Immature natural killer cell (primary cell): ENCODE measurements at regions not wholly inside any gene's neighbourhood (a gene's known extent, or its start where the extent isn't known, plus 50 kb on each side); places are given as distances from the start of the nearest gene placed in this dataset.
"Not testable (repeated sequence)": the region's sequence is repeated elsewhere in the genome, so short reads cannot be mapped to it uniquely, and the experiment has no call there.

ENCODE experiments used
- DNase-seq, 3 donors: peaks; one replicate each; pipeline ENCODE4 v3.0.0; 2022; ENCODE audit warnings: mixed read lengths in 1 of 3
- H3K27ac Mint-ChIP-seq, 6 donors: one replicate each; pipeline ENCODE4 v1.8.0; 2020; ENCODE audit warnings: mixed read lengths in 6 of 6, mild to moderate bottlenecking in 5 of 6, inconsistent platforms in 4 of 6, moderate library complexity in 3 of 6
- H3K27me3 Mint-ChIP-seq, 3 donors: one replicate each; pipeline ENCODE4 v1.8.0; 2020 to 2021; ENCODE audit warnings: low read depth in 3 of 3, mild to moderate bottlenecking in 3 of 3, mixed read lengths in 3 of 3, moderate library complexity in 3 of 3, inconsistent platforms in 1 of 3
- H3K36me3 Mint-ChIP-seq, 3 donors: one replicate each; pipeline ENCODE4 v1.8.0; 2020; ENCODE audit warnings: mixed read lengths in 3 of 3, inconsistent platforms in 2 of 3, mild to moderate bottlenecking in 2 of 3
- H3K4me1 Mint-ChIP-seq, 2 donors: one replicate each; pipeline ENCODE4 v1.8.0; 2020; ENCODE audit warnings: inconsistent platforms in 2 of 2, mild to moderate bottlenecking in 2 of 2, mixed read lengths in 2 of 2, moderate library complexity in 1 of 2
- H3K4me3 Mint-ChIP-seq, 5 donors: one replicate each; pipeline ENCODE4 v1.8.0; 2020; ENCODE audit warnings: mild to moderate bottlenecking in 5 of 5, mixed read lengths in 5 of 5, inconsistent platforms in 3 of 5, moderate library complexity in 3 of 5
- H3K9me3 Mint-ChIP-seq, 6 donors: one replicate each; pipeline ENCODE4 v1.8.0; 2020; ENCODE audit warnings: mild to moderate bottlenecking in 6 of 6, mixed read lengths in 6 of 6, inconsistent platforms in 4 of 6, moderate library complexity in 3 of 6

GRCh38 chr14:41476526-41476925 is 130.2 kb upstream of the LRFN5 start:
- Mint-ChIP-seq H3K4me3 (no peak overlapping the region), H3K9me3 (peaks cover 4 to 30% (median 13%) of the 10 kb centered on the region in 6 donors), H3K27ac (no peak overlapping the region), H3K36me3 (no peaks in the 10 kb centered on the region), H3K27me3 (no peaks in the 10 kb centered on the region), H3K4me1 (no peaks in the 10 kb centered on the region)
- DNase-seq = no peak

DNA sequence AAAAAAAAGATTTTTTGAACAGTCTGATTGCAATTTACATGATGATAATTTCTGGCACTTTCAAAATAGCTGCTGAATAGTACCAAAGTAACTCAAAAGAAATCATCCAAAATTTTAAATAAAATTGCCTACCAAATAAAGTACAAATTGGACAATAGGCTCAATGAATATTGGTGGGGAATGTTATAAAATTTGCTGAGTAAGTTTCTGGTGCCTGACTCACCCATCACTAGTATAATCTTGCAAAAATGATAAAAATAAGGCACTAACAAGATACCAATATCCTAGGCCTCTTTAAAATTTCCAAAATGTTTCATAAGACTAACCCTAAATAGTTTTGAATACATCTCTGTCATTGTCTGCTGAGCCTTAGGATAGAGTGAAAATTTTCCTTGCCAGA is 145.3 kb upstream of the LRFN5 start:
- Mint-ChIP-seq H3K27ac (no peak overlapping the region), H3K9me3 (peaks cover under 1 to 30% (median 7%) of the 10 kb centered on the region in 6 donors), H3K4me1 (no peaks in the 10 kb centered on the region), H3K4me3 (no peak overlapping the region), H3K27me3 (peaks cover 0 to 2% (median 0%) of the 10 kb centered on the region in 3 donors), H3K36me3 (no peaks in the 10 kb centered on the region)
- DNase-seq = no peak

GRCh38 chr14:41457393-41457792 is 149.3 kb upstream of the LRFN5 start:
- no peak for DNase-seq
- H3K27me3 Mint-ChIP-seq = peaks cover 0 to 2% (median 2%) of the 10 kb centered on the region in 3 donors
- H3K27ac Mint-ChIP-seq = no peak overlapping the region
- H3K4me1 Mint-ChIP-seq = no peaks in the 10 kb centered on the region
- peaks cover 3 to 28% (median 9%) of the 10 kb centered on the region in 6 donors for H3K9me3 Mint-ChIP-seq
- no peak overlapping the region for H3K4me3 Mint-ChIP-seq
- H3K36me3 Mint-ChIP-seq = no peaks in the 10 kb centered on the region

DNA sequence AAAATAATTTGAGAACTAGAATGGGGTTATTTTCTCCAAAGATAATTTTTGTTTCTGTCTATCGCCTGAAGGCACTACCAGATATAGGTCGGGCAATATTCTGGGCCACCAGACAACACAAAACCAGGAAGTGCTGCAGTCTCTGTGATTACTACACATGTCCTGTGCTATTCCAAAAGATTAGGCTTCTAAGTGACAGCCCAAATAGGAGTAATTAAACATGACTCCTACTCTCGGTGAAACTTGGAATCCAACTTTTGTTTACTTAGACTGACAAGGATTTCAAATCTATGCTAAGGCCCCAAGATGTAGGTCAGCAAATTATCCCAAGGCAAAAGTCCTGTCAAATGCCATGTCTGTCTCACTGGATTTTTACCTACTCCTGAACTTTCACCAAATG is 157.6 kb upstream of the LRFN5 start:
- H3K4me1 Mint-ChIP-seq = no peaks in the 10 kb centered on the region
- H3K27ac Mint-ChIP-seq = no peak overlapping the region

GRCh38 chr14:41446008-41446407 is 160.7 kb upstream of the LRFN5 start:
- Mint-ChIP-seq H3K27ac (no peak overlapping the region), H3K27me3 (no peaks in the 10 kb centered on the region), H3K4me3 (no peak overlapping the region), H3K36me3 (no peaks in the 10 kb centered on the region), H3K4me1 (no peaks in the 10 kb centered on the region), H3K9me3 (peaks cover 0 to 21% (median 8%) of the 10 kb centered on the region in 6 donors)
- no peak for DNase-seq

More for the DNA sequence above, 157.6 kb upstream of the LRFN5 start:
- Mint-ChIP-seq H3K9me3 (peaks cover 4 to 20% (median 10%) of the 10 kb centered on the region in 6 donors), H3K4me3 (no peak overlapping the region), H3K36me3 (no peaks in the 10 kb centered on the region), H3K27me3 (no peaks in the 10 kb centered on the region)
- DNase-seq = no peak

DNA sequence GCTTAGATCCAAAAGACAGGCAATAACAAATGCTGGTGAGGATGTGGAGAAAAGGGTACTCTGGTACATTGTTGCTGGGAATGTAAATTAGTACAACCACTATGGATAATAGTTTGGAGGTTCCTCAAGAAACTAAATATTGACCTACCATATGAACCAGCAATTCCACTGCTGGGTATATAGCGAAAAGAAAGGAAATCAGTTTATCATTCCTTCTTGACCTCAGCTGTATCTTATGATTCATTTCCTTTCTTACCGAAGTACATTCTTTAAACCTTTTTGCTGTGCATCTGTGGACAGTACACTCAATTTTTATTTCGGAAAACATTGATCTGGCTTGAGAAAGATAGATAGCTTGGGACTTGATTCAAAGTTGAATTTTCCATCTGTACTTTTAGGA is 183.2 kb upstream of the LRFN5 start:
- DNase-seq = no peak
- H3K36me3 Mint-ChIP-seq = no peaks in the 10 kb centered on the region
- H3K9me3 Mint-ChIP-seq = peaks cover 6 to 25% (median 14%) of the 10 kb centered on the region in 6 donors
- no peaks in the 10 kb centered on the region for H3K4me1 Mint-ChIP-seq
- no peaks in the 10 kb centered on the region for H3K27me3 Mint-ChIP-seq
- no peak overlapping the region for H3K4me3 Mint-ChIP-seq
- no peak overlapping the region for H3K27ac Mint-ChIP-seq

- DNase-seq, H3K36me3 Mint-ChIP-seq, H3K4me3 Mint-ChIP-seq, H3K27ac Mint-ChIP-seq, H3K4me1 Mint-ChIP-seq, H3K27me3 Mint-ChIP-seq: not testable (repeated sequence)
- H3K9me3 Mint-ChIP-seq = peaks cover 3 to 19% (median 11%) of the 10 kb centered on the region in 6 donors
Measured at GRCh38 chr14:41421308-41421707, 185.4 kb upstream of the LRFN5 start.

GRCh38 chr14:41419709-41420108 is 187.0 kb upstream of the LRFN5 start:
- DNase-seq = no peak
- Mint-ChIP-seq H3K27me3 (no peaks in the 10 kb centered on the region), H3K27ac (no peak overlapping the region), H3K4me3 (no peak overlapping the region), H3K4me1 (no peaks in the 10 kb centered on the region), H3K9me3 (peaks cover 1 to 23% (median 12%) of the 10 kb centered on the region in 6 donors), H3K36me3 (no peaks in the 10 kb centered on the region)

DNA sequence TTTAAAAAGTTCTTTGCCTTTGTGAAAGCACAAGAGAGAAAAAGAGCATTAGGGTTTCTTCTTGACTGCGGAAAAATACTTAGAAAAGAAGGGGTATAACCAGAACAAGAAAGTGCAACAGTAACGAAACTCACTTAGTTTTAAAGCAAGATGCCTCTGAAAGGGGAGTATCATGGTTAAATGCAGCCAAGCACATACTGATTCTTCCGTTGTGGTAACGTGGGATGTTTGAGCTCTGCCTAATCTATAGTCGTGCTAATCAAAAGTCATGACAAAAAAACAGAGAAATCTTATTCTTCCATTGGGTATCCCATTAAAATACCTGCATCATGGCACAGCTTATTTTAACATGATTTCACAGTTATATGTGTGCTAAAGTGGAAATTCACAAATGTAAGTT is 187.8 kb upstream of the LRFN5 start:
- Mint-ChIP-seq H3K4me3 (no peak overlapping the region), H3K9me3 (peaks cover 1 to 26% (median 12%) of the 10 kb centered on the region in 6 donors), H3K4me1 (no peaks in the 10 kb centered on the region), H3K27ac (no peak overlapping the region), H3K27me3 (no peaks in the 10 kb centered on the region), H3K36me3 (no peaks in the 10 kb centered on the region)
- no peak for DNase-seq

- DNase-seq = no peak
- Mint-ChIP-seq H3K9me3 (peaks cover 4 to 41% (median 13%) of the 10 kb centered on the region in 6 donors), H3K27me3 (peaks cover 0 to 2% (median 0%) of the 10 kb centered on the region in 3 donors), H3K27ac (no peak overlapping the region), H3K4me1 (no peaks in the 10 kb centered on the region), H3K36me3 (no peaks in the 10 kb centered on the region), H3K4me3 (no peak overlapping the region)
Measured at GRCh38 chr14:41409806-41410205, 196.9 kb upstream of the LRFN5 start.

- Mint-ChIP-seq H3K36me3 (no peaks in the 10 kb centered on the region), H3K9me3 (peaks cover 7 to 17% (median 10%) of the 10 kb centered on the region in 6 donors)
Measured at GRCh38 chr14:41404126-41404525, 202.6 kb upstream of the LRFN5 start.

DNA sequence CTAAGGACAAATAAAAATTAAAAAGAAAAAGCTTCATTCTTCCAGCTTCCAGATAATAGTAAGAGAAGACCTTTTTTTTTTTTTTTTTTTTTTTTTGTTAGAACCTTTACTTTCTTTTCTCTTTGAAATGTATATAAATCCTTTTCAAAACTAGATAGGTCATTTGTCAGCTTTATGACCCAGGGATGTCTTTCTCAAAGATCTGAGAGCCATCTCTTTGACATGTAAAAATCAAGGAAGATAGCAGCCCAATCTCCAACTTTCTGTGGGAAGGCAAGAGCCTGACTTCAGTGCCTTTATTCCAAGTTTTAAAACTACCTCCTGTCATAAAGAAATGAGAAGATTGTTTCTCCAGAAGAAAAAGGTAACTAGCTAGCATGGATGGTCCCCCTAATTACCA is 203.3 kb upstream of the LRFN5 start:
- Mint-ChIP-seq H3K36me3 (no peaks in the 10 kb centered on the region), H3K27me3 (peaks cover 0 to 2% (median 0%) of the 10 kb centered on the region in 3 donors), H3K9me3 (peaks cover 7 to 17% (median 13%) of the 10 kb centered on the region in 6 donors), H3K4me1 (no peaks in the 10 kb centered on the region), H3K27ac (no peak overlapping the region), H3K4me3 (no peak overlapping the region)
- DNase-seq = no peak

More at GRCh38 chr14:41404126-41404525, 202.6 kb upstream of the LRFN5 start:
- no peaks in the 10 kb centered on the region for H3K4me1 Mint-ChIP-seq
- no peak overlapping the region for H3K27ac Mint-ChIP-seq
- H3K27me3 Mint-ChIP-seq = peaks cover 0 to 2% (median 0%) of the 10 kb centered on the region in 3 donors
- H3K4me3 Mint-ChIP-seq = no peak overlapping the region
- DNase-seq = no peak

- H3K36me3 Mint-ChIP-seq = no peaks in the 10 kb centered on the region
- no peak for DNase-seq
- no peaks in the 10 kb centered on the region for H3K4me1 Mint-ChIP-seq
- H3K27ac Mint-ChIP-seq = no peak overlapping the region
- H3K4me3 Mint-ChIP-seq = no peak overlapping the region
- peaks cover 0 to 2% (median 0%) of the 10 kb centered on the region in 3 donors for H3K27me3 Mint-ChIP-seq
- H3K9me3 Mint-ChIP-seq = peaks cover 0 to 17% (median 10%) of the 10 kb centered on the region in 6 donors
Measured at GRCh38 chr14:41397926-41398325, 208.8 kb upstream of the LRFN5 start.

DNA sequence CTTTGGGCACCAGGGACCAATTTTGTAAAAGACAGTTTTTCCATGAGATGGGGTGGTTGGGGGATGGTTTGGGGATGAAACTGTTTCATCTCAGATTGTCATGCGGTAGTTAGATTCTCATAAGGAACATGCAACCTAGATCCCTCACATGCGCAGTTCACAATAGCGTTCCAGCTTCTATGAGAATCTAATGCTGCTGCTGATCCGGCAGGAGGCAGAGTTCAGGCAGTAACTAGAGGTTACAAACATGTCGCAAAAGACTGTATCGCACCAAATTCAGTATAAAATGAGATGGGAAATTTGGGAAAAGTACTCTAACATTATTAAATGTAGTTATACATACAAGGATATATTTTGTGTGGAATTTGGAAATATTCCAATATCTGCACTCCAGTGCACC is 213.2 kb upstream of the LRFN5 start:
- Mint-ChIP-seq H3K27ac (no peak overlapping the region), H3K9me3 (peaks cover 4 to 23% (median 13%) of the 10 kb centered on the region in 6 donors), H3K4me3 (no peak overlapping the region), H3K4me1 (no peaks in the 10 kb centered on the region), H3K36me3 (no peaks in the 10 kb centered on the region), H3K27me3 (no peaks in the 10 kb centered on the region)
- no peak for DNase-seq

- Mint-ChIP-seq H3K4me3 (no peak overlapping the region), H3K4me1 (no peaks in the 10 kb centered on the region), H3K27me3 (no peaks in the 10 kb centered on the region), H3K27ac (no peak overlapping the region), H3K9me3 (peaks cover 8 to 21% (median 12%) of the 10 kb centered on the region in 6 donors), H3K36me3 (no peaks in the 10 kb centered on the region)
- no peak for DNase-seq
Measured at GRCh38 chr14:41392226-41392625, 214.4 kb upstream of the LRFN5 start.
